Trophoblast cell (in vitro differentiated cells and primary cell): ENCODE measurements at regions not wholly inside any gene's neighbourhood (a gene's known extent, or its start where the extent isn't known, plus 50 kb on each side); places are given as distances from the start of the nearest gene placed in this dataset.
A peak's percentile ranks its signal among the peaks of the same experiment; 100 is the strongest.

Experiments
- DNase-seq, 2 donors: peaks; one replicate each; pipeline ENCODE4 v3.0.0-alpha.2; 2016
- H2AFZ ChIP-seq: 2 replicates; pipeline ENCODE4 v1.6.1; 2013; ENCODE audit warnings: low read length, moderate library complexity, mild to moderate bottlenecking; ENCODE audit not compliant: insufficient read depth, poor library complexity
- H2AK5ac ChIP-seq: 2 replicates; pipeline ENCODE4 v1.6.1; 2013; ENCODE audit warnings: mild to moderate bottlenecking, low read length
- H2BK120ac ChIP-seq: 2 replicates; pipeline ENCODE4 v1.6.1; 2013; ENCODE audit warnings: low read length, mild to moderate bottlenecking, moderate library complexity; ENCODE audit not compliant: insufficient read depth, poor library complexity
- H2BK12ac ChIP-seq: 2 replicates; pipeline ENCODE4 v1.6.1; 2013; ENCODE audit warnings: mild to moderate bottlenecking, low read length, moderate library complexity
- H2BK5ac ChIP-seq: 2 replicates; pipeline ENCODE4 v1.6.1; 2013; ENCODE audit warnings: low read length, low read depth, moderate library complexity, mild to moderate bottlenecking; ENCODE audit not compliant: poor library complexity
- H3K14ac ChIP-seq: 2 replicates; pipeline ENCODE4 v1.6.1; 2013; ENCODE audit warnings: mild to moderate bottlenecking, low read length
- H3K18ac ChIP-seq: 2 replicates; pipeline ENCODE4 v1.6.1; 2013; ENCODE audit warnings: mild to moderate bottlenecking, low read length
- H3K23ac ChIP-seq: 2 replicates; pipeline ENCODE4 v1.6.1; 2013; ENCODE audit warnings: low read length
- H3K27ac ChIP-seq: 2 replicates; pipeline ENCODE4 v1.5.1; 2013; ENCODE audit warnings: low read depth, mild to moderate bottlenecking, inconsistent platforms, low read length, moderate library complexity
- H3K27me3 ChIP-seq: 2 replicates; pipeline ENCODE4 v1.6.1; 2013; ENCODE audit warnings: inconsistent platforms, mild to moderate bottlenecking, low read length, moderate library complexity; ENCODE audit not compliant: insufficient read depth
- H3K36me3 ChIP-seq, 2 experiments: 1 replicate in 1 of 2; 2 replicates in 1 of 2; pipeline ENCODE4 v1.6.1; 2013; ENCODE audit warnings: low read length in 2 of 2, mild to moderate bottlenecking in 2 of 2, moderate library complexity in 1 of 2; ENCODE audit not compliant: insufficient read depth in 2 of 2, control insufficient read depth in 1 of 2
- H3K4ac ChIP-seq: 2 replicates; pipeline ENCODE4 v1.6.1; 2013; ENCODE audit warnings: low read depth, mild to moderate bottlenecking, low read length, moderate library complexity
- H3K4me1 ChIP-seq, 2 experiments: 1 replicate in 1 of 2; 2 replicates in 1 of 2; pipeline ENCODE4 v1.6.1; 2013; ENCODE audit warnings: low read length in 2 of 2, mild to moderate bottlenecking in 2 of 2, moderate library complexity in 1 of 2; ENCODE audit not compliant: insufficient read depth in 2 of 2, control insufficient read depth in 1 of 2
- H3K4me2 ChIP-seq: 2 replicates; pipeline ENCODE4 v1.6.1; 2013; ENCODE audit warnings: inconsistent platforms, mild to moderate bottlenecking, low read length, moderate library complexity
- H3K4me3 ChIP-seq: 2 replicates; pipeline ENCODE4 v1.5.1; 2013; ENCODE audit warnings: mild to moderate bottlenecking, low read depth, low read length, inconsistent platforms
- H3K79me1 ChIP-seq: one replicate; pipeline ENCODE4 v1.6.1; 2013; ENCODE audit warnings: low read length
- H3K79me2 ChIP-seq: 2 replicates; pipeline ENCODE4 v1.6.1; 2013; ENCODE audit warnings: low read length, mild to moderate bottlenecking; ENCODE audit not compliant: control insufficient read depth, insufficient read depth, poor library complexity
- H3K9ac ChIP-seq: 2 replicates; pipeline ENCODE4 v1.6.1; 2013; ENCODE audit warnings: mild to moderate bottlenecking, low read length
- H3K9me3 ChIP-seq: 2 replicates; pipeline ENCODE4 v1.6.1; 2013; ENCODE audit warnings: low read depth, mild to moderate bottlenecking, control low read depth, inconsistent platforms, low read length; ENCODE audit not compliant: insufficient read depth
- H4K12ac ChIP-seq: 2 replicates; pipeline ENCODE4 v1.6.1; 2013; ENCODE audit warnings: low read depth, mild to moderate bottlenecking, low read length, moderate library complexity
- H4K8ac ChIP-seq: 2 replicates; pipeline ENCODE4 v1.6.1; 2013; ENCODE audit warnings: low read depth, mild to moderate bottlenecking, low read length, moderate library complexity
- H4K91ac ChIP-seq: one replicate; pipeline ENCODE4 v1.6.1; 2013; ENCODE audit warnings: low read depth, mild to moderate bottlenecking, low read length, moderate library complexity
- WGBS: extraction: QIAGEN DNeasy Blood & Tissue Kit; methylation state at CpG from one replicate; pipeline ENCODE4 v1.1.7; 2013; ENCODE audit warnings: missing lambda C conversion rate; ENCODE audit not compliant: insufficient read length, insufficient coverage; ENCODE audit errors: extremely low coverage; 5-methylcytosine and 5-hydroxymethylcytosine counted together

DNA sequence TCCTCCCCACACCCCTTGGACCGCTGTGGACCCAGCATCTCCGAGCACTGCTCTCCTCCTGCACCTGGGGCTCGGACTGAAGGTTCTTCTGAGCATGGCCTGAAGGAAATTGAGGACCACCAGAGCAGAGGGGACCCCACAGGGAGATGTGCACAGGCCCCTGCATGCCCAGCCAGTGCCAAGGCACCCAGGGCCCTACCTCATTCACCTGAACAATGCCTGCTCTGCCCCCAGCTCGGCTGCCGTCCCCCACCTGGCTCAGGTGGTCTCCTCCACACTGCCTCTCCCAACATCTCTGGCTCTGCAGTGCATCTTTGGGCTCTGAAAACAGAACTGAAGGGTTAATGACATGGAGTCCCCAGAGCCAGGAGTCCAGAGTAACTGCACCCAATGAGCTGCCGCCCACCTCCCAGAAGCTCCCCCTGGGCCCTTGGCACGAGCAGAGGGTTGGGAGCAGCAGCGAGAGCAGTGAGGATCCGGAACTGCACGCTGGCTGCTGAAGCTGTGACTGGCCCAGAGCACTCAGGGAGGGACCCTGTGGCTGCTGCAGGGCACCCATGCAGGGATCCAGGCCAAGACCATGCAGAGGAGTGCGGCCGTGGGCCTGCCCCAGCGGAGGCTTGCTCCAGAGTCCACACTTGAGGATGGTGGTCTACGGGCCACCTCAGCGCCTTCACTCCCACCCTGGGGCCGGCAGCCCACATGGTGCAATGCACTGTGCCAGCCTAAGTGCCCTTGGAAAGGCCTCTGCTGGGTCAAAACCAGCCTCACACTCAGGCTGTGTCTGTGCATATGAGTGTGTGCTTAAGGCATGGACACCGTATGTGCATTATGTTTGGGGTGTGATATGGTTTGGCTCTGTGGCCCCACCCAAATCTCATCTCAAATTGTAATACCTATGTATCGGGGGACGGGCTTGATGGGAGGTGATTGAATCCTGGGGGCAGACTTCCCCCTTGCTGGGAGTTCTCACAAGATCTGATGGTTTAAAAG is 686.1 kb downstream of the TBC1D22A start:
- H3K79me2 ChIP-seq, result no peaks in the 10 kb centered on the region
- H2BK120ac ChIP-seq, result no peak overlapping the region
- H4K91ac ChIP-seq, result no peak overlapping the region
- no peak overlapping the region for H2AK5ac ChIP-seq
- no peak overlapping the region for H3K4ac ChIP-seq
- no peak overlapping the region for H2BK12ac ChIP-seq
- no peak overlapping the region for H3K18ac ChIP-seq
- H3K27ac ChIP-seq, result no peak overlapping the region
- H3K4me3 ChIP-seq, result no peak overlapping the region
- no peak overlapping the region for H2AFZ ChIP-seq
- H3K23ac ChIP-seq, result no peak overlapping the region
- H3K9me3 ChIP-seq, result peaks cover 89% of the 10 kb centered on the region
- H3K79me1 ChIP-seq, result no peaks in the 10 kb centered on the region
- H2BK5ac ChIP-seq, result no peak overlapping the region
- no peak overlapping the region for H3K14ac ChIP-seq
- H3K4me2 ChIP-seq, result no peak overlapping the region
- no peak overlapping the region for H4K8ac ChIP-seq
- H3K9ac ChIP-seq, result no peak overlapping the region
- DNase-seq, result no peak
- no peaks in the 10 kb centered on the region for H3K27me3 ChIP-seq
- no peak overlapping the region for H4K12ac ChIP-seq
- no CpG with 5 or more reads among the region's 19 CpGs for WGBS
- H3K36me3 ChIP-seq, result no peaks in the 10 kb centered on the region
- no peaks in the 10 kb centered on the region for H3K4me1 ChIP-seq

DNA sequence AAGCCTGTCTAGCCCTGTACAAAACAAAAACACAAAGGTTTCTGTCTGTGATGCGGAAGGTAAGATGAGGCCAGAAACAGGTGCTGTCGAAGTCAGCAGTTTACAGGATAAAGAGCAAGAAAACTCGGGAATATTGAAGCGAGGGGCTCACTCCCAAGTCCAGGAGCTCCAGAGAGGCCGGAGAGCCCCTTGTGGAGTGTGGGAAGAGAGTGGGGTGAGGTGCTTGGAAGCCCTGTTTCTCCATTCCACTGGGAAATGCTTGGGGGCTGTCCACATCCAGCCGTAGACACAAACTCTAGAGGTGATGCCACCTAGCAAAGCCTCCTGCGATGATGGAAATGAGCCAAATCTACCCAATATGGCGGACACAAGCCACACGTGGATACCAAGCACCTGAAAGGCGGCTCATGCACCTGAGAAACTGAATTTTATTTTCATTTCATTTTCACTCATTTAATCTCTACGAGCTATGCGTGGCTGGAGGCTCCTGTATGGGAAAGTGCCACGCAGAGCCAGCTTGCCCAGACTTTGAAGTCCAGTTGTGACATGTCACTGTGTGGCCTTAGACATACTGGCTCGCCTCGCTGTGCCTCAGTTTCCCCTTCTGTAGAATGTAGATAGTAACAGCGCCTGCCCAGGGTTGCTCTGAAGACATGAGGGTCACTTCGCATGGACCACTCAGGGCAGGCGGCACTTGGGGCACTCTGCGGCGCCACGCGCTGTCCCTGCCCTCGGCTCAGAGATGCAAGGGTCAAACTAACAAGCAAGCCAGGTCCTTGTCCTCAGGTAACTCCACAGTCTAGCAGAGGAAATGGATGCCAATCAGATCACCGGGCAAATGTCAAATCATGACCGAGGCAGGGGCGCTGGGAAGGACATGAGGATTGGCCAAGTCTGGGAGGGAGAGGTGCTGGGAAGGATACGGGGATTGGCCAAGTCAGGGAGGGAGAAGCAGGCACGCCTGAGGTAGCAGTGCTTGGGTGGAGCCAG is 684.7 kb downstream of the TBC1D22A start:
- H2BK12ac ChIP-seq, result no peak overlapping the region
- no peak overlapping the region for H3K4me2 ChIP-seq
- H3K27ac ChIP-seq, result no peak overlapping the region
- H3K79me1 ChIP-seq, result no peaks in the 10 kb centered on the region
- no peak overlapping the region for H3K4ac ChIP-seq
- no peaks in the 10 kb centered on the region for H3K36me3 ChIP-seq
- no peak overlapping the region for H2AFZ ChIP-seq
- WGBS, result no CpG with 5 or more reads among the region's 28 CpGs
- H3K4me3 ChIP-seq, result peak overlapping the region; percentile 44
- H3K4me1 ChIP-seq, result no peaks in the 10 kb centered on the region
- DNase-seq, result no peak
- H3K79me2 ChIP-seq, result no peaks in the 10 kb centered on the region
- H2BK5ac ChIP-seq, result no peak overlapping the region
- no peak overlapping the region for H3K14ac ChIP-seq
- peaks cover 84% of the 10 kb centered on the region for H3K9me3 ChIP-seq
- no peak overlapping the region for H3K18ac ChIP-seq
- no peaks in the 10 kb centered on the region for H3K27me3 ChIP-seq
- H3K9ac ChIP-seq, result no peak overlapping the region
- H4K12ac ChIP-seq, result no peak overlapping the region
- no peak overlapping the region for H4K91ac ChIP-seq
- no peak overlapping the region for H2AK5ac ChIP-seq
- no peak overlapping the region for H2BK120ac ChIP-seq
- no peak overlapping the region for H3K23ac ChIP-seq
- no peak overlapping the region for H4K8ac ChIP-seq

DNA sequence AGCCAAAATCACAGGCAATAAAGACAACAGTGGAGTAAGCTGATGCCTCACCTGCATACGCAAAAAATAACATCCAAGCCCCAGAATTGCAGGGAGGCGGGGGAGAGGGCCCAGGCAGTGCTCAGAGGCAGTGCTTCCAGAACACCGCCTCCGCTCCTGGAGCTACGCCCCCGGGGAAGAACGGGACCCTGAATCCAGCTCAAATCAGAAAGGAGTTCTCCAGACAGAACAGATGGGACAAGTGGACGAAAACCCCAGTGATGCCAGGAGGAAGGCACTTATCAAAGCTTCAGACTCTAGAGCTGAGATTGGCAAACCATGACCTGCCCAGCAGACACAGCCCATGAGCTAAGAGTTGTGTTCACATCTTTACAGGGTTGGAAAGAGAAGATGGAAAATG is 683.9 kb downstream of the TBC1D22A start:
- H2AK5ac ChIP-seq, result no peak overlapping the region
- H3K4me3 ChIP-seq, result no peak overlapping the region
- no peak overlapping the region for H2BK5ac ChIP-seq
- H3K4me2 ChIP-seq, result no peak overlapping the region
- no peaks in the 10 kb centered on the region for H3K79me1 ChIP-seq
- H2BK12ac ChIP-seq, result no peak overlapping the region
- H2BK120ac ChIP-seq, result no peak overlapping the region
- no peak overlapping the region for H3K9ac ChIP-seq
- no peak overlapping the region for H3K18ac ChIP-seq
- H3K27me3 ChIP-seq, result no peaks in the 10 kb centered on the region
- H2AFZ ChIP-seq, result no peak overlapping the region
- no CpG with 5 or more reads among the region's 8 CpGs for WGBS
- no peak overlapping the region for H4K91ac ChIP-seq
- no peaks in the 10 kb centered on the region for H3K36me3 ChIP-seq
- H3K4me1 ChIP-seq, result no peaks in the 10 kb centered on the region
- no peak overlapping the region for H4K8ac ChIP-seq
- no peak overlapping the region for H3K14ac ChIP-seq
- H3K27ac ChIP-seq, result no peak overlapping the region
- H3K4ac ChIP-seq, result no peak overlapping the region
- no peaks in the 10 kb centered on the region for H3K79me2 ChIP-seq
- no peak overlapping the region for H4K12ac ChIP-seq
- no peak for DNase-seq
- no peak overlapping the region for H3K23ac ChIP-seq
- peaks cover 87% of the 10 kb centered on the region for H3K9me3 ChIP-seq

DNA sequence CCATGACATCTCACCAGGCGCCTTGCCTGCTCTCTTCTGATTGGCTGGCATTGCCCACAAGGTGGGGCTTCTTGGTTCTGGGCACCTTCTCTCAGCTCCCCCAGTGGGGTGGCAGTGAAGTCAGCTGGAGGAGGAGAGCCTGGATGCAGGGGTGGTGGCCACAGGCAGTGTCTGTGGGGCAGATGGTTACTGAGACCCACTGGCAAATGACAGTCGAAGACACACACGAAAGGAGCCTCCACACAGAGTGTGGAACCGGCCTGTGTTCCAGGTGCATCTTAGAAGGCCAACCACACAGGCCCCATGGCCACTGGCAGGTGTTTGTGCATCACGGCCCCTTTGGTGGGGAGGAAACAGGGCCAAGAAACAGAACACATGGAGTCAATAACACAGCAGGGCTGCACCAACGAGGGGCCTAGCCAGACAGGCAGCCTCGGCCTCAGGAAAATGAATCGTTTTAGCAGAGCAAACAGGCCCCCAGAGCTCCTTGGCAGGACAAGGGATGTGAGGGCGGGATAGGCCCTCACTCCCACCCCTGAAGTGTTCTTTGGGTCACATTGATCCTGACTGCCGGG is 683.4 kb downstream of the TBC1D22A start:
- WGBS, result no CpG with 5 or more reads among the region's 10 CpGs

More for the DNA sequence above, 683.4 kb downstream of the TBC1D22A start:
- Histone ChIP-seq H3K27ac (no peak overlapping the region), H4K91ac (no peak overlapping the region), H3K4me2 (no peak overlapping the region), H3K4me3 (no peak overlapping the region), H3K79me2 (no peaks in the 10 kb centered on the region), H2AK5ac (no peak overlapping the region), H3K36me3 (no peaks in the 10 kb centered on the region), H3K4ac (no peak overlapping the region), H3K9ac (no peak overlapping the region), H2BK12ac (no peak overlapping the region), H2AFZ (no peak overlapping the region), H3K4me1 (no peaks in the 10 kb centered on the region), H3K18ac (no peak overlapping the region), H2BK120ac (no peak overlapping the region), H4K8ac (no peak overlapping the region), H4K12ac (no peak overlapping the region), H3K14ac (no peak overlapping the region), H3K27me3 (no peaks in the 10 kb centered on the region), H3K9me3 (peaks cover 85% of the 10 kb centered on the region), H3K23ac (no peak overlapping the region), H2BK5ac (no peak overlapping the region), H3K79me1 (no peaks in the 10 kb centered on the region)
- no peak for DNase-seq
